Left ventricle myocardium superior (tissue), 1 donor: ENCODE measurements at regions not wholly inside any gene's neighbourhood (a gene's known extent, or its start where the extent isn't known, plus 50 kb on each side); places are given as distances from the start of the nearest gene placed in this dataset.

Source experiments
- ATAC-seq: fragments of 200-7000 bp; cut with Tn5 transposase; one replicate; pipeline ENCODE4 v1.9.1; 2020; ENCODE audit warnings: mild to moderate bottlenecking, moderate library complexity
- DNase-seq: peaks from one replicate; pipeline ENCODE4 v3.0.0-alpha.2; 2020
- intact Hi-C: fragments of 100-400 bp; cut with micrococcal nuclease; formaldehyde crosslinking; loops from one replicate; pipeline ENCODE4 v1.11.0; 2022
- donor health status: DM: no; HTN: yes; CAD: no; lungs with severe emphysema.

- ATAC-seq (peak; percentile 82), DNase-seq (peak; percentile 35)
- intact Hi-C loops, result no loop called here
Observed at GRCh38 chr6:139839506-139840156, 465.2 kb upstream of the CITED2 start.

GRCh38 chr6:139834232-139834631, 459.8 kb upstream of the CITED2 start:
- peak; percentile 21 for ATAC-seq
- intact Hi-C loops, result no loop called here
- DNase-seq, result no peak

- ATAC-seq, result no peak
- no peak for DNase-seq
- intact Hi-C loops, result no loop called here
Observed at GRCh38 chr6:139833592-139833991, 459.1 kb upstream of the CITED2 start.

- ATAC-seq (no peak), DNase-seq (no peak)
- intact Hi-C loops, result no loop called here
Observed at GRCh38 chr6:139832493-139833305, 458.3 kb upstream of the CITED2 start.

GRCh38 chr6:139829576-139829975, 455.1 kb upstream of the CITED2 start:
- ATAC-seq (peak; percentile 47), DNase-seq (no peak)
- intact Hi-C loops, result no loop called here

- intact Hi-C loops, result no loop called here
- ATAC-seq (peak; percentile 14), DNase-seq (no peak)
Observed at GRCh38 chr6:139828751-139829519, 454.5 kb upstream of the CITED2 start.

GRCh38 chr6:139825935-139826374, 451.5 kb upstream of the CITED2 start:
- ATAC-seq (no peak), DNase-seq (no peak)
- intact Hi-C loops, result no loop called here

- no peak for DNase-seq
- ATAC-seq, result no peak
- intact Hi-C loops, result no loop called here
Observed at GRCh38 chr6:139824864-139825263, 450.4 kb upstream of the CITED2 start.

GRCh38 chr6:139823808-139824126, 449.3 kb upstream of the CITED2 start:
- intact Hi-C loops, result no loop called here
- ATAC-seq (no peak), DNase-seq (no peak)

GRCh38 chr6:139823099-139823807, 448.8 kb upstream of the CITED2 start:
- DNase-seq (no peak), ATAC-seq (no peak)
- intact Hi-C loops, result no loop called here

- DNase-seq (no peak), ATAC-seq (no peak)
- intact Hi-C loops, result no loop called here
Observed at GRCh38 chr6:139821676-139822223, 447.3 kb upstream of the CITED2 start.

GRCh38 chr6:139820210-139820609, 445.8 kb upstream of the CITED2 start:
- intact Hi-C loops, result no loop called here
- DNase-seq, result no peak
- no peak for ATAC-seq

GRCh38 chr6:139819776-139820175, 445.3 kb upstream of the CITED2 start:
- intact Hi-C loops, result no loop called here
- no peak for ATAC-seq
- DNase-seq, result no peak

GRCh38 chr6:139812939-139813338, 438.5 kb upstream of the CITED2 start:
- ATAC-seq (no peak), DNase-seq (no peak)
- intact Hi-C loops, result no loop called here

- intact Hi-C loops, result no loop called here
- DNase-seq, result no peak
- ATAC-seq, result no peak
Observed at GRCh38 chr6:139801571-139802321, 427.3 kb upstream of the CITED2 start.

- ATAC-seq (no peak), DNase-seq (no peak)
- intact Hi-C loops, result no loop called here
Observed at GRCh38 chr6:139800837-139801236, 426.4 kb upstream of the CITED2 start.

GRCh38 chr6:139790527-139790926, 416.1 kb upstream of the CITED2 start:
- intact Hi-C loops, result no loop called here
- ATAC-seq (no peak), DNase-seq (no peak)

- ATAC-seq, result no peak
- intact Hi-C loops, result no loop called here
Observed at GRCh38 chr6:139784222-139784769, 409.8 kb upstream of the CITED2 start.

More at GRCh38 chr6:139784222-139784769, 409.8 kb upstream of the CITED2 start:
- DNase-seq, result no peak
